OCI-LY7 (cell line): ENCODE measurements at regions not wholly inside any gene's neighbourhood (a gene's known extent, or its start where the extent isn't known, plus 50 kb on each side); places are given as distances from the start of the nearest gene placed in this dataset.

ENCODE experiments used
- BruUV-seq: library from RNA; stranded (reverse); fragments of 400-500 nt; replicated peaks from 2 replicates; lab custom pipeline; 2021; lab: Mats Ljungman, UMichigan
- CTCF ChIA-PET: fragments of 300-600 bp; sonication (Branson Sonifier 250); formaldehyde crosslinking; loops from one replicate; lab custom pipeline; 2022; ENCODE audit warnings: antibody characterized with exemption; ENCODE audit not compliant: unreplicated experiment; lab: Charles Lee
- POLR2A ChIA-PET: fragments of 300-600 bp; sonication (Branson Sonifier 250); formaldehyde crosslinking; loops from one replicate; lab custom pipeline; 2022; ENCODE audit warnings: antibody characterized with exemption; lab: Charles Lee
- DNase-seq: peaks from one replicate; pipeline ENCODE4 v3.0.0-alpha.2; 2015; ENCODE audit warnings: low spot score
- H2AFZ ChIP-seq: fragments of 200-600 bp; sonication (generic), shearing (Covaris generic); 2 replicates; pipeline ENCODE4 v1.6.1; 2014; ENCODE audit warnings: mild to moderate bottlenecking, antibody characterized with exemption, low read length, moderate library complexity
- H3K27ac ChIP-seq: fragments of 200-600 bp; sonication (generic); 2 replicates; pipeline ENCODE4 v1.5.1; 2014; ENCODE audit warnings: mixed run types, low read depth, mild to moderate bottlenecking, moderate library complexity, low read length, inconsistent platforms; ENCODE audit not compliant: poor library complexity, severe bottlenecking
- H3K36me3 ChIP-seq: fragments of 200-600 bp; sonication (generic); 2 replicates; pipeline ENCODE4 v1.6.1; 2014; ENCODE audit warnings: mild to moderate bottlenecking, antibody characterized with exemption, low read length, moderate library complexity, mixed read lengths; ENCODE audit not compliant: insufficient read depth
- H3K4me1 ChIP-seq: fragments of 200-600 bp; sonication (generic); 2 replicates; pipeline ENCODE4 v1.5.1; 2014; ENCODE audit warnings: mild to moderate bottlenecking, low read length; ENCODE audit not compliant: insufficient read depth, poor library complexity, severe bottlenecking
- H3K4me2 ChIP-seq: fragments of 200-600 bp; sonication (generic); 2 replicates; pipeline ENCODE4 v1.6.1; 2014; ENCODE audit warnings: mild to moderate bottlenecking, low read length
- H3K4me3 ChIP-seq: fragments of 200-600 bp; sonication (generic); 2 replicates; pipeline ENCODE4 v1.5.1; 2014; ENCODE audit warnings: mild to moderate bottlenecking, low read depth, low read length; ENCODE audit not compliant: poor library complexity, severe bottlenecking
- H3K79me2 ChIP-seq: fragments of 200-600 bp; sonication (generic); 2 replicates; pipeline ENCODE4 v1.6.1; 2016; ENCODE audit warnings: low read depth, mild to moderate bottlenecking, low read length, moderate library complexity, mixed read lengths; ENCODE audit not compliant: insufficient read depth
- H3K9me2 ChIP-seq: fragments of 200-600 bp; sonication (generic); 2 replicates; pipeline ENCODE4 v1.6.1; 2016; ENCODE audit warnings: mild to moderate bottlenecking, low read length, mixed read lengths; ENCODE audit not compliant: insufficient read depth
- H3K9me3 ChIP-seq: fragments of 200-600 bp; sonication (generic); 2 replicates; pipeline ENCODE4 v1.6.1; 2014; ENCODE audit warnings: mild to moderate bottlenecking, mixed run types, low read length, mixed read lengths
- H4K20me1 ChIP-seq: fragments of 200-600 bp; sonication (generic); 2 replicates; pipeline ENCODE4 v1.6.1; 2014; ENCODE audit warnings: mild to moderate bottlenecking, antibody characterized with exemption, low read length, moderate library complexity, mixed read lengths; ENCODE audit not compliant: insufficient read depth
- EZH2phosphoT487 ChIP-seq: fragments of 200-600 bp; sonication (generic); IDR thresholded peaks from 2 replicates; pipeline ENCODE4 v1.6.1; 2018; ENCODE audit warnings: low read depth, borderline replicate concordance, mild to moderate bottlenecking, mixed run types, antibody characterized with exemption, low read length, moderate library complexity, mixed read lengths
- intact Hi-C: fragments of 100-400 bp; cut with micrococcal nuclease; formaldehyde crosslinking; loops from one replicate; pipeline ENCODE4 v1.10.0; 2022; ENCODE audit not compliant: unreplicated experiment
- TF ChIP-seq, protein P1 (sequence below): fragments of 200-600 bp; sonication (generic); conservative IDR thresholded peaks from 2 replicates; pipeline ENCODE4 v1.5.1; 2014; ENCODE audit warnings: mild to moderate bottlenecking, antibody characterized with exemption, low read length, moderate library complexity, mixed read lengths

GRCh38 chr7:73963252-73963822, 64.6 kb upstream of the ELN start:
- no peaks in the 10 kb centered on the region for H3K79me2 ChIP-seq
- no peaks in the 10 kb centered on the region for H4K20me1 ChIP-seq
- H3K9me2 ChIP-seq = no peaks in the 10 kb centered on the region
- CTCF ChIA-PET = no interaction called here
- H3K27ac ChIP-seq = no peak overlapping the region
- no TSS peak for BruUV-seq
- H3K9me3 ChIP-seq = peaks cover 16% of the 10 kb centered on the region; the same call in 1 of the 2 replicates
- no peak overlapping the region for H3K4me2 ChIP-seq
- TF ChIP-seq, protein P1, sequence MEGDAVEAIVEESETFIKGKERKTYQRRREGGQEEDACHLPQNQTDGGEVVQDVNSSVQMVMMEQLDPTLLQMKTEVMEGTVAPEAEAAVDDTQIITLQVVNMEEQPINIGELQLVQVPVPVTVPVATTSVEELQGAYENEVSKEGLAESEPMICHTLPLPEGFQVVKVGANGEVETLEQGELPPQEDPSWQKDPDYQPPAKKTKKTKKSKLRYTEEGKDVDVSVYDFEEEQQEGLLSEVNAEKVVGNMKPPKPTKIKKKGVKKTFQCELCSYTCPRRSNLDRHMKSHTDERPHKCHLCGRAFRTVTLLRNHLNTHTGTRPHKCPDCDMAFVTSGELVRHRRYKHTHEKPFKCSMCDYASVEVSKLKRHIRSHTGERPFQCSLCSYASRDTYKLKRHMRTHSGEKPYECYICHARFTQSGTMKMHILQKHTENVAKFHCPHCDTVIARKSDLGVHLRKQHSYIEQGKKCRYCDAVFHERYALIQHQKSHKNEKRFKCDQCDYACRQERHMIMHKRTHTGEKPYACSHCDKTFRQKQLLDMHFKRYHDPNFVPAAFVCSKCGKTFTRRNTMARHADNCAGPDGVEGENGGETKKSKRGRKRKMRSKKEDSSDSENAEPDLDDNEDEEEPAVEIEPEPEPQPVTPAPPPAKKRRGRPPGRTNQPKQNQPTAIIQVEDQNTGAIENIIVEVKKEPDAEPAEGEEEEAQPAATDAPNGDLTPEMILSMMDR = no peak
- TF ChIP-seq EZH2phosphoT487 = no peak
- H3K4me3 ChIP-seq = no peak overlapping the region
- DNase-seq = no peak
- H3K4me1 ChIP-seq = no peaks in the 10 kb centered on the region
- POLR2A ChIA-PET = interaction anchor here (0.5 to 0.9 kb wide), 4 partner anchors 68 to 495 kb away, joined by 3 to 6 read pairs (median 4); no protein-coding TSS in a partner anchor
- intact Hi-C loops = no loop called here
- no peaks in the 10 kb centered on the region for H3K36me3 ChIP-seq
- H2AFZ ChIP-seq = no peak overlapping the region

- no peaks in the 10 kb centered on the region for H4K20me1 ChIP-seq
- ChIA-PET CTCF (interaction anchor here (0.6 kb wide), 1 partner anchor 369 kb away, joined by 3 read pairs; no protein-coding TSS in a partner anchor), POLR2A (no interaction called here)
- no peak overlapping the region for H3K27ac ChIP-seq
- H2AFZ ChIP-seq = no peak overlapping the region
- no peak overlapping the region for H3K4me3 ChIP-seq
- no TSS peak for BruUV-seq
- TF ChIP-seq, protein P1 = no peak
- no peak for TF ChIP-seq EZH2phosphoT487
- H3K79me2 ChIP-seq = no peaks in the 10 kb centered on the region
- H3K4me2 ChIP-seq = no peak overlapping the region
- H3K4me1 ChIP-seq = no peaks in the 10 kb centered on the region
- peaks cover 16% of the 10 kb centered on the region; the same call in 1 of the 2 replicates for H3K9me3 ChIP-seq
- DNase-seq = no peak
- no peaks in the 10 kb centered on the region for H3K36me3 ChIP-seq
- intact Hi-C loops = no loop called here
- no peaks in the 10 kb centered on the region for H3K9me2 ChIP-seq
These were observed 63.2 kb upstream of the ELN start for GRCh38 chr7:73964786-73965185.
